K562 (cell line): ENCODE measurements at regions not wholly inside any gene's neighbourhood (a gene's known extent, or its start where the extent isn't known, plus 50 kb on each side); places are given as distances from the start of the nearest gene placed in this dataset.

Experiments
- CBFA2T2 ChIP-seq: fragments of 450-650 bp; conservative IDR thresholded peaks from 2 replicates; pipeline ENCODE4 v1.6.1; 2017; ENCODE audit warnings: mild to moderate bottlenecking
- HCFC1 ChIP-seq: IDR thresholded peaks from 2 replicates; pipeline ENCODE4 v1.6.1; 2012; ENCODE audit warnings: low read depth, low read length, improper control_type of control experiment
- NFYB ChIP-seq: IDR thresholded peaks from 2 replicates; pipeline ENCODE4 v1.6.1; 2011; ENCODE audit warnings: mild to moderate bottlenecking, moderate library complexity; ENCODE audit not compliant: insufficient read length; ENCODE audit errors: extremely low read depth
- TF ChIP-seq, protein P1 (sequence below), 3 experiments: IDR thresholded peaks in 2 of 3; conservative IDR thresholded peaks in 1 of 3; 2 replicates each; pipeline ENCODE4 v1.5.1; 2011 to 2012; ENCODE audit warnings: low read length in 3 of 3, mild to moderate bottlenecking in 3 of 3, control low read depth in 2 of 3, improper control_type of control experiment in 1 of 3, inconsistent platforms in 1 of 3, low read depth in 1 of 3, mixed read lengths in 1 of 3, moderate library complexity in 1 of 3; ENCODE audit not compliant: insufficient read depth in 2 of 3

- TF ChIP-seq, protein P1, sequence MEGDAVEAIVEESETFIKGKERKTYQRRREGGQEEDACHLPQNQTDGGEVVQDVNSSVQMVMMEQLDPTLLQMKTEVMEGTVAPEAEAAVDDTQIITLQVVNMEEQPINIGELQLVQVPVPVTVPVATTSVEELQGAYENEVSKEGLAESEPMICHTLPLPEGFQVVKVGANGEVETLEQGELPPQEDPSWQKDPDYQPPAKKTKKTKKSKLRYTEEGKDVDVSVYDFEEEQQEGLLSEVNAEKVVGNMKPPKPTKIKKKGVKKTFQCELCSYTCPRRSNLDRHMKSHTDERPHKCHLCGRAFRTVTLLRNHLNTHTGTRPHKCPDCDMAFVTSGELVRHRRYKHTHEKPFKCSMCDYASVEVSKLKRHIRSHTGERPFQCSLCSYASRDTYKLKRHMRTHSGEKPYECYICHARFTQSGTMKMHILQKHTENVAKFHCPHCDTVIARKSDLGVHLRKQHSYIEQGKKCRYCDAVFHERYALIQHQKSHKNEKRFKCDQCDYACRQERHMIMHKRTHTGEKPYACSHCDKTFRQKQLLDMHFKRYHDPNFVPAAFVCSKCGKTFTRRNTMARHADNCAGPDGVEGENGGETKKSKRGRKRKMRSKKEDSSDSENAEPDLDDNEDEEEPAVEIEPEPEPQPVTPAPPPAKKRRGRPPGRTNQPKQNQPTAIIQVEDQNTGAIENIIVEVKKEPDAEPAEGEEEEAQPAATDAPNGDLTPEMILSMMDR (IDR thresholded peaks at IDR 0.05 in 2 of 3, conservative IDR thresholded peaks at IDR 0.05 in 1 of 3; ENCODE audit: insufficient read depth in 2 of 3, low read depth in 1 of 3, low read length in 3 of 3): no peak
- TF ChIP-seq HCFC1 (no peak), NFYB (no peak), CBFA2T2 (no peak)
These were observed 282.1 kb downstream of the C16orf95 start for GRCh38 chr16:87035053-87035452.
